SK-N-MC (cell line): ENCODE measurements at regions not wholly inside any gene's neighbourhood (a gene's known extent, or its start where the extent isn't known, plus 50 kb on each side); places are given as distances from the start of the nearest gene placed in this dataset.

Experiments
- DNase-seq: peaks from one replicate; pipeline ENCODE4 v3.0.0-alpha.2; 2011; ENCODE audit warnings: low read depth, low spot score
- H3K27ac ChIP-seq: fragments of 200-600 bp; sonication (generic); 2 replicates; pipeline ENCODE4 v1.5.1; 2016; ENCODE audit warnings: mixed run types
- H3K36me3 ChIP-seq: fragments of 200-600 bp; sonication (generic); 2 replicates; pipeline ENCODE4 v1.6.1; 2017; ENCODE audit warnings: antibody characterized with exemption, low read length, mixed read lengths; ENCODE audit not compliant: insufficient read depth
- H3K4me3 ChIP-seq: fragments of 200-600 bp; sonication (generic); 2 replicates; pipeline ENCODE4 v1.5.1; 2016
- H3K9ac ChIP-seq: fragments of 200-600 bp; sonication (generic); 2 replicates; pipeline ENCODE4 v1.8.0; 2017; ENCODE audit warnings: mixed run types, mixed read lengths; ENCODE audit not compliant: insufficient read length
- H3K9me3 ChIP-seq: fragments of 200-600 bp; sonication (generic); 2 replicates; pipeline ENCODE4 v1.6.1; 2017; ENCODE audit warnings: low read depth, mild to moderate bottlenecking, antibody characterized with exemption, low read length, moderate library complexity, mixed read lengths
- EZH2 ChIP-seq: fragments of 200-600 bp; sonication (generic); IDR thresholded peaks from one replicate; pipeline ENCODE4 v1.6.1; 2017; ENCODE audit warnings: antibody characterized with exemption
- FOXP2 ChIP-seq: optimal IDR thresholded peaks from 2 replicates; pipeline ENCODE3; 2011; ENCODE audit warnings: mild to moderate bottlenecking, moderate library complexity; ENCODE audit not compliant: insufficient read depth; ENCODE audit errors: extremely low read length, control extremely low read depth
- POLR2AphosphoS5 ChIP-seq: IDR thresholded peaks from 2 replicates; pipeline ENCODE4 v1.6.1; 2012; ENCODE audit warnings: mild to moderate bottlenecking, low read depth, low read length, borderline replicate concordance

GRCh38 chr18:60656553-60656952, 284.0 kb upstream of the MC4R start:
- TF ChIP-seq EZH2, result no peak
- no peak for TF ChIP-seq POLR2AphosphoS5
- no peak for TF ChIP-seq FOXP2
- no peak overlapping the region for H3K9ac ChIP-seq
- no peaks in the 10 kb centered on the region for H3K36me3 ChIP-seq
- H3K9me3 ChIP-seq, result no peaks in the 10 kb centered on the region
- DNase-seq, result no peak
- no peak overlapping the region for H3K27ac ChIP-seq
- no peak overlapping the region for H3K4me3 ChIP-seq

- Histone ChIP-seq H3K9ac (no peak overlapping the region), H3K27ac (no peak overlapping the region), H3K4me3 (no peak overlapping the region), H3K9me3 (no peaks in the 10 kb centered on the region), H3K36me3 (no peaks in the 10 kb centered on the region)
- TF ChIP-seq FOXP2 (no peak), EZH2 (no peak), POLR2AphosphoS5 (no peak)
- DNase-seq, result no peak
These were observed 289.9 kb upstream of the MC4R start for GRCh38 chr18:60662491-60662890.

GRCh38 chr18:60663060-60663989, 290.8 kb upstream of the MC4R start:
- H3K36me3 ChIP-seq, result no peaks in the 10 kb centered on the region
- TF ChIP-seq POLR2AphosphoS5, result no peak
- TF ChIP-seq EZH2, result no peak
- no peak for TF ChIP-seq FOXP2
- H3K9me3 ChIP-seq, result no peaks in the 10 kb centered on the region
- no peak overlapping the region for H3K9ac ChIP-seq
- H3K27ac ChIP-seq, result no peak overlapping the region
- DNase-seq, result no peak
- H3K4me3 ChIP-seq, result no peak overlapping the region

- Histone ChIP-seq H3K27ac (no peak overlapping the region), H3K4me3 (no peak overlapping the region), H3K9ac (no peak overlapping the region), H3K9me3 (no peaks in the 10 kb centered on the region), H3K36me3 (no peaks in the 10 kb centered on the region)
- TF ChIP-seq POLR2AphosphoS5 (no peak), EZH2 (no peak), FOXP2 (no peak)
- DNase-seq, result no peak
These were observed 292.2 kb upstream of the MC4R start for GRCh38 chr18:60664736-60665135.

- Histone ChIP-seq H3K9me3 (no peaks in the 10 kb centered on the region), H3K4me3 (no peak overlapping the region), H3K9ac (no peak overlapping the region), H3K27ac (no peak overlapping the region), H3K36me3 (no peaks in the 10 kb centered on the region)
- no peak for DNase-seq
- no peak for TF ChIP-seq FOXP2
- no peak for TF ChIP-seq EZH2
These were observed 294.4 kb upstream of the MC4R start for GRCh38 chr18:60667016-60667415.

- Histone ChIP-seq H3K27ac (no peak overlapping the region), H3K9ac (no peak overlapping the region), H3K4me3 (no peak overlapping the region), H3K36me3 (no peaks in the 10 kb centered on the region), H3K9me3 (no peaks in the 10 kb centered on the region)
- TF ChIP-seq FOXP2 (no peak), POLR2AphosphoS5 (no peak), EZH2 (no peak)
- DNase-seq, result no peak
These were observed 296.0 kb upstream of the MC4R start for GRCh38 chr18:60668583-60668982.

- Histone ChIP-seq H3K27ac (no peak overlapping the region), H3K9ac (no peak overlapping the region), H3K36me3 (no peaks in the 10 kb centered on the region), H3K4me3 (no peak overlapping the region), H3K9me3 (no peaks in the 10 kb centered on the region)
- TF ChIP-seq POLR2AphosphoS5 (no peak), EZH2 (no peak), FOXP2 (no peak)
- DNase-seq, result no peak
These were observed 297.4 kb upstream of the MC4R start for GRCh38 chr18:60669938-60670337.

- Histone ChIP-seq H3K4me3 (no peak overlapping the region), H3K9ac (no peak overlapping the region), H3K27ac (no peak overlapping the region), H3K36me3 (no peaks in the 10 kb centered on the region), H3K9me3 (no peaks in the 10 kb centered on the region)
- no peak for DNase-seq
- TF ChIP-seq EZH2, result no peak
These were observed 298.4 kb upstream of the MC4R start for GRCh38 chr18:60671021-60671420.

- H3K9me3 ChIP-seq, result no peaks in the 10 kb centered on the region
- no peak for TF ChIP-seq FOXP2
- no peak for TF ChIP-seq EZH2
- no peaks in the 10 kb centered on the region for H3K36me3 ChIP-seq
- no peak for DNase-seq
- no peak overlapping the region for H3K9ac ChIP-seq
- H3K4me3 ChIP-seq, result no peak overlapping the region
- H3K27ac ChIP-seq, result no peak overlapping the region
These were observed 302.6 kb upstream of the MC4R start for GRCh38 chr18:60675126-60675525.
